Endothelial cell (in vitro differentiated cells): ENCODE measurements at regions not wholly inside any gene's neighbourhood (a gene's known extent, or its start where the extent isn't known, plus 50 kb on each side); places are given as distances from the start of the nearest gene placed in this dataset.

Experiments used
- DNase-seq: peaks from one replicate; pipeline ENCODE4 v3.0.0; 2021; ENCODE audit warnings: low spot score
- H3K27ac Mint-ChIP-seq: one replicate; pipeline ENCODE4 v1.8.0; 2021; ENCODE audit warnings: mixed read lengths, inconsistent platforms; ENCODE audit not compliant: unreplicated experiment
- H3K27me3 Mint-ChIP-seq: one replicate; pipeline ENCODE4 v1.8.0; 2021; ENCODE audit warnings: mild to moderate bottlenecking, moderate library complexity, mixed read lengths, inconsistent platforms; ENCODE audit not compliant: unreplicated experiment
- H3K36me3 Mint-ChIP-seq: one replicate; pipeline ENCODE4 v1.8.0; 2021; ENCODE audit warnings: mild to moderate bottlenecking, low read depth, mixed read lengths, inconsistent platforms; ENCODE audit not compliant: unreplicated experiment
- H3K4me1 Mint-ChIP-seq: one replicate; pipeline ENCODE4 v1.8.0; 2021; ENCODE audit warnings: mild to moderate bottlenecking, mixed read lengths, inconsistent platforms; ENCODE audit not compliant: unreplicated experiment
- H3K4me3 Mint-ChIP-seq: one replicate; pipeline ENCODE4 v1.8.0; 2021; ENCODE audit warnings: mild to moderate bottlenecking, mixed read lengths, inconsistent platforms; ENCODE audit not compliant: unreplicated experiment
- H3K9me3 Mint-ChIP-seq: one replicate; pipeline ENCODE4 v1.8.0; 2021; ENCODE audit warnings: mixed read lengths, inconsistent platforms; ENCODE audit not compliant: unreplicated experiment
- TF ChIP-seq, protein P1 (sequence below): fragments of 200-600 bp; sonication (generic); IDR thresholded peaks from one replicate; pipeline ENCODE4 v1.5.0; 2021; ENCODE audit warnings: antibody characterized with exemption; ENCODE audit not compliant: unreplicated experiment

- no peak overlapping the region for H3K4me3 Mint-ChIP-seq
- TF ChIP-seq, protein P1, sequence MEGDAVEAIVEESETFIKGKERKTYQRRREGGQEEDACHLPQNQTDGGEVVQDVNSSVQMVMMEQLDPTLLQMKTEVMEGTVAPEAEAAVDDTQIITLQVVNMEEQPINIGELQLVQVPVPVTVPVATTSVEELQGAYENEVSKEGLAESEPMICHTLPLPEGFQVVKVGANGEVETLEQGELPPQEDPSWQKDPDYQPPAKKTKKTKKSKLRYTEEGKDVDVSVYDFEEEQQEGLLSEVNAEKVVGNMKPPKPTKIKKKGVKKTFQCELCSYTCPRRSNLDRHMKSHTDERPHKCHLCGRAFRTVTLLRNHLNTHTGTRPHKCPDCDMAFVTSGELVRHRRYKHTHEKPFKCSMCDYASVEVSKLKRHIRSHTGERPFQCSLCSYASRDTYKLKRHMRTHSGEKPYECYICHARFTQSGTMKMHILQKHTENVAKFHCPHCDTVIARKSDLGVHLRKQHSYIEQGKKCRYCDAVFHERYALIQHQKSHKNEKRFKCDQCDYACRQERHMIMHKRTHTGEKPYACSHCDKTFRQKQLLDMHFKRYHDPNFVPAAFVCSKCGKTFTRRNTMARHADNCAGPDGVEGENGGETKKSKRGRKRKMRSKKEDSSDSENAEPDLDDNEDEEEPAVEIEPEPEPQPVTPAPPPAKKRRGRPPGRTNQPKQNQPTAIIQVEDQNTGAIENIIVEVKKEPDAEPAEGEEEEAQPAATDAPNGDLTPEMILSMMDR: no peak
- H3K36me3 Mint-ChIP-seq: no peaks in the 10 kb centered on the region
- H3K27me3 Mint-ChIP-seq: no peaks in the 10 kb centered on the region
- peaks cover 3% of the 10 kb centered on the region for H3K4me1 Mint-ChIP-seq
- H3K9me3 Mint-ChIP-seq: no peaks in the 10 kb centered on the region
- no peak for DNase-seq
- no peak overlapping the region for H3K27ac Mint-ChIP-seq
These were observed 93.4 kb upstream of the KCNE2 start for GRCh38 chr21:34270411-34270810.

DNA sequence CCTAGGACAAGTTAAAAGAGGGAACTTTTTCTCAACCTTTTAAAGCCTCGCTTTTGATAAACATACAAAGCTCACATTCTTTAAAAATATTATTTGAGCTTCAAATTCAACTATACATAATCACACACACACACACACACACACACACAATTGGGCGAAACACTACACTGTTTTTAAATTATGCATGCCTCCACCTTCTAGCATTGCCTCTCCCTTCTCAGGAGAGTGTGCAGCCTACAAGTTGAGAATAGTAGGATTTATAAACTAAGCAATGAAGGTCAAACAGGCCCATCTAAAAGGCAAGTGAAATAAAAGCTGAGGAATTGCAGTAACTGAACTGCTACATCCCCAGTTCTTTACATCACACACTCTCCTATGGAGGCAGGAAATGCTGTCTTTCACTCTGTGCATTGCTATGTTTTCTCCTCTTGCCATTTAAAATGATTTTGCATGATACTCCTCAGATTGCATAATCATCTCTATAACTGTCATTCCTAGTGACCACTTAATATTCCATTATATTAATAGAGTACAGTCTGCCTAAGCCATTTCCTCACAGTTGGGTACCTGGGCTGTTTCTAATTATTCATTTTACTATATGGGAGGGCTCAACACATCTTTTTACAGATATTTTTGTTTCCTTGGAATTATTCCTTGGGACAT is 92.5 kb upstream of the KCNE2 start:
- no peak overlapping the region for H3K27ac Mint-ChIP-seq
- DNase-seq: no peak
- peaks cover 3% of the 10 kb centered on the region for H3K4me1 Mint-ChIP-seq
- no peak overlapping the region for H3K4me3 Mint-ChIP-seq
- no peaks in the 10 kb centered on the region for H3K9me3 Mint-ChIP-seq
- TF ChIP-seq, protein P1: no peak
- no peaks in the 10 kb centered on the region for H3K27me3 Mint-ChIP-seq
- no peaks in the 10 kb centered on the region for H3K36me3 Mint-ChIP-seq

- H3K4me3 Mint-ChIP-seq: no peak overlapping the region
- peaks cover 3% of the 10 kb centered on the region for H3K4me1 Mint-ChIP-seq
- H3K9me3 Mint-ChIP-seq: no peaks in the 10 kb centered on the region
These were observed 91.5 kb upstream of the KCNE2 start for GRCh38 chr21:34272321-34272720.

GRCh38 chr21:34274001-34274400 is 89.8 kb upstream of the KCNE2 start:
- DNase-seq: no peak
- H3K4me3 Mint-ChIP-seq: no peak overlapping the region
- TF ChIP-seq, protein P1: no peak

More at GRCh38 chr21:34272321-34272720, 91.5 kb upstream of the KCNE2 start:
- Mint-ChIP-seq H3K27ac (no peak overlapping the region), H3K36me3 (no peaks in the 10 kb centered on the region), H3K27me3 (no peaks in the 10 kb centered on the region)
- TF ChIP-seq, protein P1: no peak
- DNase-seq: no peak

DNA sequence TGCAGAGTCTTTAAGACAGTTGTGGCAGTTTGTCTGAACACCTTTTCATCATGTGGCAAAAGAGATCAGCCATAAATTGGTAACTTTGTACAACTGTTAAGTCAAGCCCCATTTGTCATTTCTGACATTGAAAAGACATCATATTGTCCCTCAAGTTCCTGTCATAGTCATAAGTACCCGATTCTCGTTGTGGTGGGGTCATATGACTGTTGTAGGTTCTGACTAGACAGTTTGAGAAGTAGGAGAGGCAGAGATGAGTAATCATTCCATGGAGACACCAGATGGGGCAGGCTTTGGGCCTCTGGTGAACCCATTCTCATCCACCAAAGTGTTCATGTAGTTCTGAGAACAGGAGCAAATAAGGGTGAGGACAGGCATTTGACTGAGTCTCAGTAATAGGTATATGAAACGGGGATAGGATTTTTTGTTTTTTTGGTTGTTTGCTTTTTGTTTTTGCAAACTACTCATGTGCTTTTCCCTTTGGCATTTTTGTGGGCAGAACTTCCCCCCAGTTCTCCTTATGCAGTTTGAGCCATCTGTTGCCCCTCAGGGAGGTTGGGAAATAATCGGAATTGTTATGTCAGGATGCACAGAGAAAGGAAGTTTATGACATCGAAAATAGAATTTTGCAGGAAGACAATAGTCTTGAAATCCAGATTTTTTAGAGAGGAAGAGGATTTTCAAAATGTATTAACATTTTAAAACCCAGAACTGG is 86.9 kb upstream of the KCNE2 start:
- Mint-ChIP-seq H3K4me3 (no peak overlapping the region), H3K4me1 (peaks cover 3% of the 10 kb centered on the region), H3K27me3 (no peaks in the 10 kb centered on the region), H3K27ac (no peak overlapping the region), H3K9me3 (no peaks in the 10 kb centered on the region), H3K36me3 (no peaks in the 10 kb centered on the region)
- DNase-seq: no peak
- TF ChIP-seq, protein P1: no peak

More at GRCh38 chr21:34274001-34274400, 89.8 kb upstream of the KCNE2 start:
- Mint-ChIP-seq H3K27me3 (no peaks in the 10 kb centered on the region), H3K4me1 (peaks cover 3% of the 10 kb centered on the region), H3K27ac (no peak overlapping the region), H3K36me3 (no peaks in the 10 kb centered on the region), H3K9me3 (no peaks in the 10 kb centered on the region)
